Prostate gland (tissue), 2 donors: ENCODE measurements at regions not wholly inside any gene's neighbourhood (a gene's known extent, or its start where the extent isn't known, plus 50 kb on each side); places are given as distances from the start of the nearest gene placed in this dataset.

ENCODE experiments used
- CTCF ChIP-seq, 4 experiments: fragments of 200-600 bp in 2 of 4; fragments of 450-650 bp in 2 of 4; sonication (generic) in 2 of 4; IDR thresholded peaks; 1 replicate in 3 of 4; 2 replicates in 1 of 4; pipeline ENCODE4 v1.5.1; 2016 to 2019; ENCODE audit warnings: antibody characterized with exemption in 4 of 4, mild to moderate bottlenecking in 2 of 4, moderate library complexity in 2 of 4
- POLR2A ChIP-seq: fragments of 450-650 bp; IDR thresholded peaks from one replicate; pipeline ENCODE4 v1.6.1; 2016; ENCODE audit warnings: antibody characterized with exemption, mild to moderate bottlenecking

GRCh38 chr13:107685876-107686275 is 529.5 kb downstream of the LIG4 start:
- TF ChIP-seq CTCF (IDR thresholded peaks at IDR 0.05) (no peak), POLR2A (no peak)
